DND-41 (cell line): ENCODE measurements at regions not wholly inside any gene's neighbourhood (a gene's known extent, or its start where the extent isn't known, plus 50 kb on each side); places are given as distances from the start of the nearest gene placed in this dataset.

ENCODE experiments used
- ATAC-seq: fragments of 200-7000 bp; cut with Tn5 transposase; 3 replicates; pipeline ENCODE4 v1.9.1; 2021; ENCODE audit warnings: low read depth; ENCODE audit not compliant: insufficient read depth
- DNase-seq: peaks from one replicate; pipeline ENCODE4 v3.0.0-alpha.2; 2020
- H2AFZ ChIP-seq: 2 replicates; pipeline ENCODE4 v1.6.0; 2012; ENCODE audit warnings: low read depth, low read length
- H3K27ac ChIP-seq: 2 replicates; pipeline ENCODE4 v1.5.1; 2012; ENCODE audit warnings: low read length, inconsistent platforms
- H3K27me3 ChIP-seq: fragments of 200-600 bp; sonication (generic); 2 replicates; pipeline ENCODE4 v1.6.0; 2012; ENCODE audit warnings: low read length, mild to moderate bottlenecking, inconsistent platforms; ENCODE audit not compliant: insufficient read depth, poor library complexity
- H3K36me3 ChIP-seq: 2 replicates; pipeline ENCODE4 v1.5.1; 2012; ENCODE audit warnings: low read length, inconsistent platforms; ENCODE audit not compliant: insufficient read depth
- H3K4me1 ChIP-seq: 2 replicates; pipeline ENCODE4 v1.5.1; 2012; ENCODE audit warnings: mild to moderate bottlenecking, low read length; ENCODE audit not compliant: insufficient read depth
- H3K4me2 ChIP-seq: 2 replicates; pipeline ENCODE4 v1.6.0; 2012; ENCODE audit warnings: mild to moderate bottlenecking, moderate library complexity, low read length, inconsistent platforms; ENCODE audit not compliant: insufficient read depth
- H3K4me3 ChIP-seq, 2 experiments: fragments of 200-600 bp in 1 of 2; shearing (Covaris generic) in 1 of 2; 2 replicates each; pipeline ENCODE4 v1.5.1; 2012 to 2016; ENCODE audit warnings: inconsistent platforms in 2 of 2, low read length in 2 of 2, mild to moderate bottlenecking in 2 of 2, low read depth in 1 of 2, moderate library complexity in 1 of 2
- H3K79me2 ChIP-seq: 2 replicates; pipeline ENCODE4 v1.6.0; 2012; ENCODE audit warnings: low read length, inconsistent platforms; ENCODE audit not compliant: insufficient read depth
- H3K9ac ChIP-seq: 2 replicates; pipeline ENCODE4 v1.6.0; 2012; ENCODE audit warnings: low read depth, mild to moderate bottlenecking, inconsistent platforms, low read length, moderate library complexity
- H3K9me3 ChIP-seq: 2 replicates; pipeline ENCODE4 v1.5.1; 2012; ENCODE audit warnings: low read length, moderate library complexity, mild to moderate bottlenecking, inconsistent platforms; ENCODE audit not compliant: insufficient read depth, severe bottlenecking
- H4K20me1 ChIP-seq: 2 replicates; pipeline ENCODE4 v1.6.0; 2012; ENCODE audit warnings: low read length; ENCODE audit not compliant: insufficient read depth
- CTCF ChIP-seq: IDR thresholded peaks from 2 replicates; pipeline ENCODE4 v1.5.1; 2012; ENCODE audit warnings: borderline replicate concordance, low read length, moderate library complexity, mild to moderate bottlenecking; ENCODE audit not compliant: poor library complexity, severe bottlenecking; ENCODE audit errors: extremely low read depth
- EZH2 ChIP-seq: IDR thresholded peaks from 3 replicates; pipeline ENCODE4 v1.6.1; 2012; ENCODE audit warnings: borderline replicate concordance, low read depth, mild to moderate bottlenecking, moderate library complexity, low read length, inconsistent platforms; ENCODE audit not compliant: severe bottlenecking

- ATAC-seq (no peak), DNase-seq (no peak)
- H3K9me3 ChIP-seq: no peaks in the 10 kb centered on the region
- H3K27ac ChIP-seq: no peak overlapping the region
- no peaks in the 10 kb centered on the region for H3K4me1 ChIP-seq
- H3K36me3 ChIP-seq: no peaks in the 10 kb centered on the region
- H4K20me1 ChIP-seq: no peaks in the 10 kb centered on the region
- H3K9ac ChIP-seq: no peak overlapping the region
- no peaks in the 10 kb centered on the region for H3K27me3 ChIP-seq
- TF ChIP-seq CTCF (no peak), EZH2 (no peak)
- H3K79me2 ChIP-seq: no peaks in the 10 kb centered on the region
- no peak overlapping the region for H2AFZ ChIP-seq
- no peak overlapping the region for H3K4me3 ChIP-seq
- no peak overlapping the region for H3K4me2 ChIP-seq
These were observed 106.2 kb upstream of the INHBA start for GRCh38 chr7:41809116-41809515.

- Histone ChIP-seq H4K20me1 (no peaks in the 10 kb centered on the region), H3K27me3 (no peaks in the 10 kb centered on the region), H3K9ac (no peak overlapping the region), H3K4me3 (no peak overlapping the region), H2AFZ (no peak overlapping the region), H3K79me2 (no peaks in the 10 kb centered on the region), H3K4me2 (no peak overlapping the region), H3K9me3 (no peaks in the 10 kb centered on the region), H3K36me3 (no peaks in the 10 kb centered on the region), H3K4me1 (no peaks in the 10 kb centered on the region), H3K27ac (no peak overlapping the region)
- TF ChIP-seq EZH2 (no peak), CTCF (no peak)
- ATAC-seq (no peak), DNase-seq (no peak)
These were observed 105.7 kb upstream of the INHBA start for GRCh38 chr7:41808541-41808940.

GRCh38 chr7:41803569-41803968 is 100.7 kb upstream of the INHBA start:
- no peaks in the 10 kb centered on the region for H4K20me1 ChIP-seq
- no peak overlapping the region for H3K4me3 ChIP-seq
- no peak overlapping the region for H3K4me2 ChIP-seq
- DNase-seq: no peak
- H3K9me3 ChIP-seq: no peaks in the 10 kb centered on the region
- no peaks in the 10 kb centered on the region for H3K36me3 ChIP-seq
- H3K9ac ChIP-seq: no peak overlapping the region
- TF ChIP-seq EZH2: no peak
- TF ChIP-seq CTCF: no peak
- H3K4me1 ChIP-seq: no peaks in the 10 kb centered on the region
- no peak overlapping the region for H3K27ac ChIP-seq
- H3K27me3 ChIP-seq: no peaks in the 10 kb centered on the region
- no peak overlapping the region for H2AFZ ChIP-seq
- no peaks in the 10 kb centered on the region for H3K79me2 ChIP-seq
- no peak for ATAC-seq

GRCh38 chr7:41796331-41796730 is 93.4 kb upstream of the INHBA start:
- ATAC-seq (no peak), DNase-seq (no peak)
- Histone ChIP-seq H3K27me3 (no peaks in the 10 kb centered on the region), H3K27ac (no peak overlapping the region), H3K36me3 (no peaks in the 10 kb centered on the region), H3K4me2 (no peak overlapping the region), H4K20me1 (no peaks in the 10 kb centered on the region), H3K4me1 (no peaks in the 10 kb centered on the region), H3K9ac (no peak overlapping the region), H2AFZ (no peak overlapping the region), H3K4me3 (no peak overlapping the region), H3K9me3 (no peaks in the 10 kb centered on the region), H3K79me2 (no peaks in the 10 kb centered on the region)
- TF ChIP-seq CTCF: no peak
- TF ChIP-seq EZH2: no peak
